GM12878 (cell line): ENCODE measurements at regions not wholly inside any gene's neighbourhood (a gene's known extent, or its start where the extent isn't known, plus 50 kb on each side); places are given as distances from the start of the nearest gene placed in this dataset.

Source experiments
- CREB1 ChIP-seq: IDR thresholded peaks from 2 replicates; pipeline ENCODE4 v1.6.1; 2012; ENCODE audit warnings: low read depth, mild to moderate bottlenecking, inconsistent platforms
- EGR1 ChIP-seq, 2 experiments: IDR thresholded peaks; 1 replicate in 1 of 2; 2 replicates in 1 of 2; pipeline ENCODE4 v1.6.1; 2011 to 2012; ENCODE audit warnings: low read depth in 2 of 2, low read length in 2 of 2, borderline replicate concordance in 1 of 2, mild to moderate bottlenecking in 1 of 2, moderate library complexity in 1 of 2
- IKZF1 ChIP-seq: fragments of 450-650 bp; conservative IDR thresholded peaks from 2 replicates; pipeline ENCODE4 v1.6.1; 2017; ENCODE audit warnings: antibody characterized with exemption, mild to moderate bottlenecking
- JUNB ChIP-seq: IDR thresholded peaks from 2 replicates; pipeline ENCODE4 v1.6.1; 2016; ENCODE audit warnings: antibody characterized with exemption, mild to moderate bottlenecking
- LARP7 ChIP-seq: fragments of 450-650 bp; IDR thresholded peaks from 2 replicates; pipeline ENCODE4 v1.6.1; 2017; ENCODE audit warnings: mild to moderate bottlenecking
- PAX5 ChIP-seq: IDR thresholded peaks from 2 replicates; pipeline ENCODE4 v1.6.1; 2011; ENCODE audit warnings: low read depth, low read length, borderline replicate concordance
- TBL1XR1 ChIP-seq: IDR thresholded peaks from 2 replicates; pipeline ENCODE4 v1.6.1; 2012; ENCODE audit warnings: low read depth, low read length, improper control_type of control experiment
- ZNF207 ChIP-seq: fragments of 450-650 bp; IDR thresholded peaks from 2 replicates; pipeline ENCODE4 v1.6.1; 2014; ENCODE audit warnings: antibody characterized with exemption, mild to moderate bottlenecking, borderline replicate concordance
- TF ChIP-seq, protein P1 (sequence below): fragments of 450-650 bp; formaldehyde crosslinking; IDR thresholded peaks from 2 replicates; pipeline ENCODE4 v1.4.0; 2020; ENCODE audit warnings: mild to moderate bottlenecking, moderate library complexity
- TF ChIP-seq, protein P2 (sequence below): fragments of 450-650 bp; IDR thresholded peaks from 2 replicates; pipeline ENCODE4 v1.6.1; 2016; ENCODE audit warnings: mild to moderate bottlenecking, moderate library complexity, borderline replicate concordance
- TF ChIP-seq, protein P3 (sequence below): fragments of 150-350 bp; IDR thresholded peaks from 2 replicates; pipeline ENCODE4 v1.6.1; 2016; ENCODE audit warnings: low read depth, low read length

DNA sequence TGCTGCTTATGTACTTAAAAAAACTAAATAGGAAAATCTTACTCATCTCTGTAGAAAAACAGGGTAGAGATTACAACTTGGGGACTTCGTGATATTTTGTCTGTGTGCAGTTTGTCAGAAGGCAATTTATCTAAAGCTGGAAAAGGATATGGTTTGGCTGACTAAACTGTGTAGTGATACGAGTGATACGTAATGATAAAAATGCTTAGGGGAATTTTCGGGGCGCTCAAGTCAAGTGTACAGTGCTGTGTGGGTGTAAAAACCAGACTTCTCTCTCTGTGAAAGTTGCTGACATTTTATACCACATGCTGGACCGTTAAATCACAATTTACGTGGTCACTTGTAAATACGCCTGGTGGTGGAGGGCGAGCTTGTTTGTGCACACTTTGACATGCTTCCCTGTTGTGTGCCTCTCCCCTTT is 221.7 kb downstream of the KCNRG start (continued):
- peak; percentile 78 for TF ChIP-seq CREB1
- peak; percentile 90; the same call in 1 of the 2 replicates for TF ChIP-seq PAX5
- TF ChIP-seq, protein P1, sequence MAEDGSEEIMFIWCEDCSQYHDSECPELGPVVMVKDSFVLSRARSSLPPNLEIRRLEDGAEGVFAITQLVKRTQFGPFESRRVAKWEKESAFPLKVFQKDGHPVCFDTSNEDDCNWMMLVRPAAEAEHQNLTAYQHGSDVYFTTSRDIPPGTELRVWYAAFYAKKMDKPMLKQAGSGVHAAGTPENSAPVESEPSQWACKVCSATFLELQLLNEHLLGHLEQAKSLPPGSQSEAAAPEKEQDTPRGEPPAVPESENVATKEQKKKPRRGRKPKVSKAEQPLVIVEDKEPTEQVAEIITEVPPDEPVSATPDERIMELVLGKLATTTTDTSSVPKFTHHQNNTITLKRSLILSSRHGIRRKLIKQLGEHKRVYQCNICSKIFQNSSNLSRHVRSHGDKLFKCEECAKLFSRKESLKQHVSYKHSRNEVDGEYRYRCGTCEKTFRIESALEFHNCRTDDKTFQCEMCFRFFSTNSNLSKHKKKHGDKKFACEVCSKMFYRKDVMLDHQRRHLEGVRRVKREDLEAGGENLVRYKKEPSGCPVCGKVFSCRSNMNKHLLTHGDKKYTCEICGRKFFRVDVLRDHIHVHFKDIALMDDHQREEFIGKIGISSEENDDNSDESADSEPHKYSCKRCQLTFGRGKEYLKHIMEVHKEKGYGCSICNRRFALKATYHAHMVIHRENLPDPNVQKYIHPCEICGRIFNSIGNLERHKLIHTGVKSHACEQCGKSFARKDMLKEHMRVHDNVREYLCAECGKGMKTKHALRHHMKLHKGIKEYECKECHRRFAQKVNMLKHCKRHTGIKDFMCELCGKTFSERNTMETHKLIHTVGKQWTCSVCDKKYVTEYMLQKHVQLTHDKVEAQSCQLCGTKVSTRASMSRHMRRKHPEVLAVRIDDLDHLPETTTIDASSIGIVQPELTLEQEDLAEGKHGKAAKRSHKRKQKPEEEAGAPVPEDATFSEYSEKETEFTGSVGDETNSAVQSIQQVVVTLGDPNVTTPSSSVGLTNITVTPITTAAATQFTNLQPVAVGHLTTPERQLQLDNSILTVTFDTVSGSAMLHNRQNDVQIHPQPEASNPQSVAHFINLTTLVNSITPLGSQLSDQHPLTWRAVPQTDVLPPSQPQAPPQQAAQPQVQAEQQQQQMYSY (CRISPR knock-in tag): no peak
- TF ChIP-seq, protein P2, sequence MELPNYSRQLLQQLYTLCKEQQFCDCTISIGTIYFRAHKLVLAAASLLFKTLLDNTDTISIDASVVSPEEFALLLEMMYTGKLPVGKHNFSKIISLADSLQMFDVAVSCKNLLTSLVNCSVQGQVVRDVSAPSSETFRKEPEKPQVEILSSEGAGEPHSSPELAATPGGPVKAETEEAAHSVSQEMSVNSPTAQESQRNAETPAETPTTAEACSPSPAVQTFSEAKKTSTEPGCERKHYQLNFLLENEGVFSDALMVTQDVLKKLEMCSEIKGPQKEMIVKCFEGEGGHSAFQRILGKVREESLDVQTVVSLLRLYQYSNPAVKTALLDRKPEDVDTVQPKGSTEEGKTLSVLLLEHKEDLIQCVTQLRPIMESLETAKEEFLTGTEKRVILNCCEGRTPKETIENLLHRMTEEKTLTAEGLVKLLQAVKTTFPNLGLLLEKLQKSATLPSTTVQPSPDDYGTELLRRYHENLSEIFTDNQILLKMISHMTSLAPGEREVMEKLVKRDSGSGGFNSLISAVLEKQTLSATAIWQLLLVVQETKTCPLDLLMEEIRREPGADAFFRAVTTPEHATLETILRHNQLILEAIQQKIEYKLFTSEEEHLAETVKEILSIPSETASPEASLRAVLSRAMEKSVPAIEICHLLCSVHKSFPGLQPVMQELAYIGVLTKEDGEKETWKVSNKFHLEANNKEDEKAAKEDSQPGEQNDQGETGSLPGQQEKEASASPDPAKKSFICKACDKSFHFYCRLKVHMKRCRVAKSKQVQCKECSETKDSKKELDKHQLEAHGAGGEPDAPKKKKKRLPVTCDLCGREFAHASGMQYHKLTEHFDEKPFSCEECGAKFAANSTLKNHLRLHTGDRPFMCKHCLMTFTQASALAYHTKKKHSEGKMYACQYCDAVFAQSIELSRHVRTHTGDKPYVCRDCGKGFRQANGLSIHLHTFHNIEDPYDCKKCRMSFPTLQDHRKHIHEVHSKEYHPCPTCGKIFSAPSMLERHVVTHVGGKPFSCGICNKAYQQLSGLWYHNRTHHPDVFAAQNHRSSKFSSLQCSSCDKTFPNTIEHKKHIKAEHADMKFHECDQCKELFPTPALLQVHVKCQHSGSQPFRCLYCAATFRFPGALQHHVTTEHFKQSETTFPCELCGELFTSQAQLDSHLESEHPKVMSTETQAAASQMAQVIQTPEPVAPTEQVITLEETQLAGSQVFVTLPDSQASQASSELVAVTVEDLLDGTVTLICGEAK: no peak
- TF ChIP-seq EGR1 (IDR thresholded peaks at IDR 0.05; ENCODE audit: borderline replicate concordance in 1 of 2, low read depth in 2 of 2, low read length in 2 of 2): peak in 1 of 2 experiments; percentile 71; a peak in 1 of 3 replicates
- TF ChIP-seq TBL1XR1: peak; percentile 99
- TF ChIP-seq, protein P3, sequence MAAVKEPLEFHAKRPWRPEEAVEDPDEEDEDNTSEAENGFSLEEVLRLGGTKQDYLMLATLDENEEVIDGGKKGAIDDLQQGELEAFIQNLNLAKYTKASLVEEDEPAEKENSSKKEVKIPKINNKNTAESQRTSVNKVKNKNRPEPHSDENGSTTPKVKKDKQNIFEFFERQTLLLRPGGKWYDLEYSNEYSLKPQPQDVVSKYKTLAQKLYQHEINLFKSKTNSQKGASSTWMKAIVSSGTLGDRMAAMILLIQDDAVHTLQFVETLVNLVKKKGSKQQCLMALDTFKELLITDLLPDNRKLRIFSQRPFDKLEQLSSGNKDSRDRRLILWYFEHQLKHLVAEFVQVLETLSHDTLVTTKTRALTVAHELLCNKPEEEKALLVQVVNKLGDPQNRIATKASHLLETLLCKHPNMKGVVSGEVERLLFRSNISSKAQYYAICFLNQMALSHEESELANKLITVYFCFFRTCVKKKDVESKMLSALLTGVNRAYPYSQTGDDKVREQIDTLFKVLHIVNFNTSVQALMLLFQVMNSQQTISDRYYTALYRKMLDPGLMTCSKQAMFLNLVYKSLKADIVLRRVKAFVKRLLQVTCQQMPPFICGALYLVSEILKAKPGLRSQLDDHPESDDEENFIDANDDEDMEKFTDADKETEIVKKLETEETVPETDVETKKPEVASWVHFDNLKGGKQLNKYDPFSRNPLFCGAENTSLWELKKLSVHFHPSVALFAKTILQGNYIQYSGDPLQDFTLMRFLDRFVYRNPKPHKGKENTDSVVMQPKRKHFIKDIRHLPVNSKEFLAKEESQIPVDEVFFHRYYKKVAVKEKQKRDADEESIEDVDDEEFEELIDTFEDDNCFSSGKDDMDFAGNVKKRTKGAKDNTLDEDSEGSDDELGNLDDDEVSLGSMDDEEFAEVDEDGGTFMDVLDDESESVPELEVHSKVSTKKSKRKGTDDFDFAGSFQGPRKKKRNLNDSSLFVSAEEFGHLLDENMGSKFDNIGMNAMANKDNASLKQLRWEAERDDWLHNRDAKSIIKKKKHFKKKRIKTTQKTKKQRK: no peak
- TF ChIP-seq ZNF207: no peak
- no peak for TF ChIP-seq LARP7
- TF ChIP-seq JUNB: peak; percentile 99
- TF ChIP-seq IKZF1: peak; percentile 83
